ENCODE measurements at regions not wholly inside any gene's neighbourhood (a gene's known extent, or its start where the extent isn't known, plus 50 kb on each side); places are given as distances from the start of the nearest gene placed in this dataset.

- no peak for DNase-seq
Measured at GRCh38 chr6:154885214-154885613, 109.9 kb upstream of the TIAM2 start.

- no peak for DNase-seq
Measured at GRCh38 chr6:154886016-154886415, 109.1 kb upstream of the TIAM2 start.

GRCh38 chr6:154886471-154886870 is 108.6 kb upstream of the TIAM2 start:
- no peak for DNase-seq

- no peak for DNase-seq
Measured at GRCh38 chr6:154887051-154887450, 108.1 kb upstream of the TIAM2 start.

- DNase-seq: no peak
Measured at GRCh38 chr6:154888421-154889295, 106.5 kb upstream of the TIAM2 start.

GRCh38 chr6:154890874-154891273 is 104.2 kb upstream of the TIAM2 start:
- no peak for DNase-seq

GRCh38 chr6:154891901-154892300 is 103.2 kb upstream of the TIAM2 start:
- no peak for DNase-seq

- no peak for DNase-seq
Measured at GRCh38 chr6:154893917-154894316, 101.2 kb upstream of the TIAM2 start.

GRCh38 chr6:154894902-154895301 is 100.2 kb upstream of the TIAM2 start:
- no peak for DNase-seq

GRCh38 chr6:154895841-154896240 is 99.3 kb upstream of the TIAM2 start:
- DNase-seq: no peak

- DNase-seq: no peak
Measured at GRCh38 chr6:154898821-154899220, 96.3 kb upstream of the TIAM2 start.

- no peak for DNase-seq
Measured at GRCh38 chr6:154899824-154900463, 95.2 kb upstream of the TIAM2 start.

GRCh38 chr6:154901876-154902552 is 93.1 kb upstream of the TIAM2 start:
- no peak for DNase-seq

GRCh38 chr6:154907291-154907690 is 87.8 kb upstream of the TIAM2 start:
- no peak for DNase-seq

GRCh38 chr6:154908723-154909122 is 86.4 kb upstream of the TIAM2 start:
- no peak for DNase-seq

GRCh38 chr6:154909311-154909710 is 85.8 kb upstream of the TIAM2 start:
- no peak for DNase-seq

GRCh38 chr6:154909821-154910220 is 85.3 kb upstream of the TIAM2 start:
- DNase-seq: no peak

- no peak for DNase-seq
Measured at GRCh38 chr6:154914288-154914687, 80.8 kb upstream of the TIAM2 start.

GRCh38 chr6:154916857-154917256 is 78.3 kb upstream of the TIAM2 start:
- no peak for DNase-seq

- no peak for DNase-seq
Measured at GRCh38 chr6:154917941-154918340, 77.2 kb upstream of the TIAM2 start.

GRCh38 chr6:154919806-154920205 is 75.3 kb upstream of the TIAM2 start:
- no peak for DNase-seq

- no peak for DNase-seq
Measured at GRCh38 chr6:154920495-154921200, 74.5 kb upstream of the TIAM2 start.

- no peak for DNase-seq
Measured at GRCh38 chr6:154921482-154921881, 73.6 kb upstream of the TIAM2 start.
